ENCODE measurements at regions not wholly inside any gene's neighbourhood (a gene's known extent, or its start where the extent isn't known, plus 50 kb on each side); places are given as distances from the start of the nearest gene placed in this dataset.

DNA sequence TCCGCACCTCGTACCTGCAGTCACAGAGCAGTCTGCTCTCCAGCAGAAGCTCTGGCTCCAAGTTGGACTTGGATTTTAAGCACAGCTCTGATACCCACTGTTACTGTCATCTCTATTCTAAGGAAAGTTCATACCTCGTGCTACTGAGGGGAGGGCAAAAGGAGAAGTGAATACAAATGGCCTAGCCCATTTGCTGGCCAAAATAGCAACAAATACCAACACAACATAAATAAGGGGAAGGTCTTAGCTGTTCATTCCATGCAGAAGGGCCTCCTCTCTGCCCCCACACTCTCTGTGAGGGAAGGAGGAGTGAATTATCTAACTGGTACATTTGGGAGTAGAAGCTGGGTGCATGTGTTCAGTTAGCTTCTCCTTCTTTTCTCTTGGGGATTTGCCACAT, 739.4 kb upstream of the RAB6C start:
- no peak for DNase-seq
- intact Hi-C loops (cut with DNase I): no loop called here

DNA sequence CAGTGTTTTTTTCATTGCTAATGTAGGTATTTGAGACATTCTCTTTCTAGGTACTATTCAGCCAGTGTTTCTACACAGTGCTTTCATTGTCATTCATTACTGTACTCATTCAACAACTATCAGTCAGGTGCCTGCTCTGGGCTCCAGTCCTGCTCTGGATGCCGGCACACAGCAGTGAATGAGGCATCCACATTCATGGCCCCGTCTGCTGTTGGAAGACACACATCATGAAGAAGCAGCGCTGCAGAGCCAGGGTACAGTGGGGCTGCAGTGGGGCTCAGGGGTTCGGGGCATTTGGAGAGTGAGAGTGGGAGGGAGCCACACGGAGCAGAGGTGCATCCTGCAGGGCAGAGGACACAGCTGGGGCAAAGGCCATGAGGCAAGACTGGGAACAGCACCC, 737.2 kb upstream of the RAB6C start:
- DNase-seq: no peak
- intact Hi-C loops (cut with DNase I): no loop called here

DNA sequence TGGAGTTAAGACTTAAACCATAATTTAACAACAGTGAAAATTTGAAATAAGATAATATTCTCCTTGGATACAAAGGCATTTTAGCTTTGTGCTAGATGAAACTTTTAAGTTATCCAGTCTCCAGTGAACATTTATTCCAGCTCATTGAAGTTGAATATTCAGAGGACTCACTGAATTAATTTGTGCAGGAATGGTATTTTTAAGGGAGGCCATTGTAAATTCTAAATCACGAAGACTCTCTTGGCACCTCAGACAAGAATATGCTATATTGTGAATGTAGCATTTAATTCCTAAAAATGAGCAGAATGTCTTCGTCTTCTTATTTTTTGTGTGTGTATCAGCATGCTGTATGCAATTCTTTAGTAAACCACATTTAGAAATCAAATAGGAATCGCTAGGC, 731.7 kb upstream of the RAB6C start:
- no peak for DNase-seq
- intact Hi-C loops (cut with DNase I): no loop called here

DNA sequence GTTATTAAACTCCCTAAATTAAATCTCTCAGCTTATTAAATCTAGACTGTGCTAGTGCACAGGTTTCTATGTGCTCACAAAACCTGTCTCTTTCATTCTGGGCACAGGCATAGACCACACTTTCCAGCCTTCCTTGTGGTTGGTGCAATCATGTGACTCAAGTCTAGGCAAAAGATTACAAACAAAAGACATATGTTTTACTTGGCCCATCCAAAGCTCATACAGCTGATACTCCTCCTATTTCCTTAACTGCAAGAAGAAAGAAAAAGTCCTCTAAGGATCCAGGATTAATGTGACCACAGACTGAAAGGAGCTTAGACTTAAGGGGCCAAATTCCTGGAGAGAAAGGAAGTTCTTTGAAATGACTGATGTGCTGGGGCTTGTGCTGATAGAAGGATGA, 731.3 kb upstream of the RAB6C start:
- DNase-seq: no peak
- intact Hi-C loops (cut with DNase I): no loop called here

DNA sequence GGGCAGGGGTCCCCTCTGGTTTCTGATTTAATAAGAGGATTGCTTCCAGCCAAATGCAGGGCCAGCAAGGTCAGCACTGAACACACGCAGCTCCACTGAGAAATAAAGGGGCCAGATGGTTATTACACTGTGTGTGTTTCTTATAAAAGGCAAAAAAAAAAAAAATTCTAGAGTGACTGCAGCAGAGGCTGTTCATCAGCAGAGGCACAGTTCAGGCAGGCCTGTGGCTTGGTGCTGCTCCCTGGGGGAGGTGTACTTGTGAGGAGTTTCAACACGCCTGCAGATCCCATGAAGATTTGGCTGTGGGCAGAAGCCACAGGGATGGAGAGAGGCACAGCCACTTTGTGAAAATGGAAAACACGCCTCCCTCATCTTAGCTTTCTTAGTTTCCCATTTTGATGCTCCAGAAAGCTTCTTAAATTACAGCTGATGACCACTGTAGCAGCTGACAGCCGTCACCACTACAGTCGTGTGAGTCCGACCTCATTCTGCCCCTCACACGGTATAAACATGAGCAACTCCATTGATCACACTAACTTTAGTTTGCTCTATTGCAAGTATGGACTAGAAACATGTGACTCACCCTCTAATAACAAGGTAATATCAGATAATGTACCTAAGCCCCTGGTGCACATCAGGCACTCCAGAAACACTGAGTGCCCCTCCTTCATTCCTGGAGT, 726.5 kb upstream of the RAB6C start:
- peak in 3 of 10 donors; percentile 57 to 84 (median 72) for DNase-seq
- intact Hi-C loops (cut with DNase I): no loop called here

DNA sequence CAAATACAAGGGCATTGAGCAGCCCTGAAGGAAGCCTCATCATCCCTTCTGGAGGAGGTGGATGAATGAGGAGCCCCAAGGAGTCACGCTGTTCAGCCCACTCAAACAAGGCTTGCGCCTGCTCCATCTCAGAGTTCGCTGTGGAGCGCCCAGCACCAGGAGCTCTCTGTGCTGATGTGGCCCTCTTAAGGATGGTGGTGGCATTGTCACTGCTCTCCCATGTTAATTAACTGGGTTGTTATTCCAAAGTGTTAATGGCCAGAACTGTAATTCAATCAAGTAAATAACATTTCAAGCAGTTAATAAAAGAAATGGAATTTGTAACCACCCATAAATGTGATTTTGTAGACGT, 726.0 kb upstream of the RAB6C start:
- peak in 7 of 10 donors; percentile 32 to 93 (median 65) for DNase-seq
- intact Hi-C loops (cut with DNase I): no loop called here

DNA sequence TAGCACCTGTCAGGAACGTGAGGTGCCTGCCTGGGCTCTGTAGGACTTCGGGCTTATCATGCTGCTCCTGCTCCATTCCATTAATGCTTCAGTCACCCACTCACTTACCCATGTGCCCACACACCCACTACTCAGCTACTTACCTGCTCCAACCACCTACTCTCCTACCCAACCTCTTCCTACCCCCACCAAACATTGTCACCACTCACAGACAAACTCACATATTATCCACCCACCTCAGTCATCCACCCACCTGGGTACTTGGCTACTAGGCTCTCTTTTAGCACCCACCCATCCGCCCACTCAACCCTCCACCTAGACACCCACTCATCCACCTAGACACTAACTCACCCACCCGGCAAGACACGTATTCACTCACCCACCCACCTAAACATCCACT, 724.7 kb upstream of the RAB6C start:
- no peak for DNase-seq
- intact Hi-C loops (cut with DNase I): no loop called here

DNA sequence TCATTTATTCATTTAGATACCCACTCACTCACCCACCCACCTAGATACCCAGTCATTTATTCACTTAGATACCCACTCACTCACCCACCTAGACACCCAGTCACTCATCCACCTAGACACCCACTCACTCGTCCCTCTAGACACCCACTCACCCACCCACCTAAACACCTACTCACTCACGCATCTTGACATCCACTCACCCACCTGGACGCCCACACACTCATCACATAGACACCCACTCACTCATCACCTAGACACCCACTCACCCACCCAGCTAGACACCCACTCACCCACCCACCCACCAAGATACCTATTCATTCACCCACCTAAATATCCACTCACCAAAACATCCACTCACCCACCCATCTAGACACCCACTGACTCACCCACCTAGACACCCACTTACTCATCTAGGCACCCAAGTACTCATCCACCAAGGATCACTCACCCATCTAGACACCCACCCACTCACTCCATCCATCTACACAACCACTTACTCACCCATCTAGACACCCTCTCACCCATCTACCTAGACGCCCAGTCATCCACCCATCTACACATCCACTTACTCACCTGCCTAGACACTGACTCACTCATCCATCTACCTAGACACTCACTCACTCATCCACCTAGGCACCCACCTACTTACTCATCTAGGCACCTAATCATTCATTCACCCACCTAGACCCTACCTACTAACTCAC, 723.7 kb upstream of the RAB6C start:
- intact Hi-C loops (cut with DNase I): no loop called here
- no peak for DNase-seq

DNA sequence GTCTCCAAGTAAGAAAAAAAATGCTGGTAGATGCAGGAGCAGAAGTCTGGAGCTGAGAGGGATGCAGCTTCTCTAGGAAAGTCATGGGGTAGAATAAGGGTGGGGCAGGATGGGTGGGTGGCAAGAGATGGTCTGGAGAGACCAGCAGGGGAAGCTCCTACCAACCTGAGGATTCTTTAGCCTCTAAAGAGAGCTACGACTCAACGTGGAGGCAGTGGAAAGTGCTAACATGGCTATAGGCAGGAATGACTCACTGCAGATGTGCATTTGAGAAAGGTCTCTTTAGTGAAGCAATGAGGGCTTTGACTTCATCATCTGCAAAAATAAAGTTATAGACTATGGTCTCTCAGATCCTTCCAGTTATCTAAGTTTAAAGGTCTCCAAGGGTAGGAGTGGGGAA, 722.8 kb upstream of the RAB6C start:
- DNase-seq: no peak
- intact Hi-C loops (cut with DNase I): no loop called here

DNA sequence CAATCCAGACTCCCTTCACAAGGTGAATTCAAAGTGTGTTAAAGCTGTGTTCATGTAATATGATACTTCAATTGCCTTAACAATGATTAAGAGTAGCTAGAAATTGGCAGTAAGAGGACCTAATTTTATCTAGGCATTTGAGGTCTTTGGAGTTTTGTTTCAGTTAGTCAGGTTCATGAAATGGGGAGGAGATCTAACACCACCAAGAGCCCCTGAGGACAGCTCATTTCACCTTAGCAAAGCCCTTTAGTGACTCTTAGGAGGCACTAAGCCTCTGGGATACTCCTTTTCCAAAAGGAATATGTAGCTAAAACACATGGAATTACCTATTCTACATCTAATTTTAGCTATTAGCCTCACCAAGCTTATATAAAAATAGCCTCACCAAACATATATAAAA, 716.5 kb upstream of the RAB6C start:
- intact Hi-C loops (cut with DNase I): no loop called here
- DNase-seq: no peak

DNA sequence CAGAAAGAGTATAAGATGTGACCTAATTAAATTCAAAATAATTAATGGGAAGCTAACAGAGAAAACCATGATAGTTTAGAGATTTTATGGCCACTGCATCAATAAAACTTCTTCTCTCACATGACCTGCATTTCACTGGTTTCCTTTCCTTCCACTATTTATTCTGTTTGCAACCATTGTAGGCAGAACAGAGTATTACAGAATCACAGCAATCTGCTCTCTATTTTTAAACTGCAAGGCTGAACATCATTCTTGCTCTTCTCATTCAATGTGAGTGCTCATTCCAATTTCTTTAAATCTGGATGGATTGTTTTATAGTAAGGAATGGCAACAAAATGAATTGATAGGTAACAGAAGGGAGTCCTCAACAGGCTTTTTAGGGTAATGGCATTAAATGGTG, 715.5 kb upstream of the RAB6C start:
- DNase-seq: no peak
- intact Hi-C loops (cut with DNase I): no loop called here

DNA sequence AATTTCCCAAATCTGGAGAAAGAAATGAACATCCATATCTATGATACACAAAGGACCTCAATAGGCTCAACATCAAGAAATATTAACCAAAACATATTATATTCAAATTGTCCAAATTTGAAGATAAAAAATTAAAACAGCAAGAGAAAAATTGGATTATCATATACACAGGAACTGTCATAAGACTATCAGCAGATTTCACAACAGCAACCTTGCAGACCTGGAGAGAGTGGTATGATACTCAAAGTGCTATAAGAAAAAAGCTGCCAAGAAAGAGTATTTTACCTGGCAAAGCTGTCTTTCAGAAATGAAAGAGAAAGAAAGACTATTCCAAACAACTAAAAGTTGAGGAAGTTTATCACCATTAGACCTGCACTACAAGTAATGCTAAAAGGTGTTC, 711.9 kb upstream of the RAB6C start:
- intact Hi-C loops (cut with DNase I): no loop called here
- no peak for DNase-seq

DNA sequence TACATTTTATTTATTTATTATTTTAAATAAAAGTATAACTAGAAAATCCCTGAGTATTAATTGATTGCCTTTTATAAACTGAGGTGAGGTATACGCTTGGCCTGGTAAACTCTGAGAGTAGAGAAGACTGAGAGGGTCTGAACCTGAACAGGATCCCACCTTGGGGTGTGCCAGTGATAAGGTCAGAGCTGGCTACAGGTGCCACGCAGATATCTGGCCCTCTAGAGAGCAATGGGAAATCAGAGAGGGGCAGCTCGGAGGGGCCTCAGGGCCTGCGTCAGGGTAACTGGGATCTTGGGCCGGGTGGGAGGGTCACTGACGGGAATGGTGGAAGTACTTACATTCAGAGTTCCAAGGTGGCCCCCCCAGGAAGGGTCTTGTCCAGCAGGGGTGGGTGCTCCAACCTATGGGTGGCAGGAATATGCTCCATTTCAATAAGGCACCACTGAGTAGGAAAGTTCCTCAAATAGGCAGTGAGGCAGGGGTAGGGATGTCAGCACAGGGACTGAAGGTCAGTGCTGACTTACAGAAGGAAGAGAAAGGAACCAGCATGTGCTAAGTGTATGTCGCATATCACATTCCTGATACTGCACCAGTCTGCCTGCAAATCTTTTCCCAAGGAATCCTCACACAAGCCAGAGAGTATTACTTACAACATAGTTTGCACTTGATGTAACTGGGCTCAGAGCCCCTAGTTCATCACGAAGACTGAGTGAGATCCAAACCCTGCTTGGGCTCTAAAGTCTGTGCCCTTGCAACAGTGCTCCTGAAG, 706.0 kb upstream of the RAB6C start:
- intact Hi-C loops (cut with DNase I): no loop called here
- DNase-seq: no peak

DNA sequence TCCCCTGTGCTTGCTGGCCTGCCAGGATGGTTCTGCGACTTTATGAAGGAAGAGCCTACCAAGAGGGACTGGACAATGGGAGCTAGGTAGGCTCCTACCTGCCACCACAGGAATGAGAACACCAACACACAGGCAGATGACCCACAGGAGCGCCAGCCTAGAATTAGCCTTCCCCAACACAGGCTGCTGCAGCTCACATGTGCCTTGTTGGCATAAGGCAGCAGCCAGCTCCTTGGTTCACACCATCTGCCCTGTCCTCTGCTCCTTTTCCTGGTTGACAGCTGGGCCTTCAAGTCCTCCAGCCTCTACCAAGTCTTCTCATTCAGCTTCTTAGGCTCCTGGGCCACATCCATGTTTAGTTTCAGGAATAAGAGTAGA, 705.4 kb upstream of the RAB6C start:
- no peak for DNase-seq
- intact Hi-C loops (cut with DNase I): no loop called here

DNA sequence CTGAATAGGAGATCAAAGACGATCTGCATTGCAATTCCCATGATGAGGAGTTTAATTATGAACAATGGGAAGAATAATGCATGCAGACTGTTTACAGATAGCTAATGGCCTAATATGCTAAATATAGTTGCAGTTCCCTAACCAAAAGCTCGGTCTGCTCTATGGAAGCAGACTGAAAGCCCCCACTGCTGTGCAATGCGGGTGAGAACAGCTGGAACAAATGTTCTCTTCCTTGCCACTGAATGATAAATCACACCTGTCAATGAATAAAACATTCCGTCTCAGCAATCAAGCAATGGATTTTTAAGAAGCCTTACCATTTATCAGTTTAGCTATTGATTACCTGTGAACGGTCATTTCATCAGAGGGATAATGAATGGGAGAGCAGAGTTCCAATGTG, 704.5 kb upstream of the RAB6C start:
- intact Hi-C loops (cut with DNase I): no loop called here
- no peak for DNase-seq

DNA sequence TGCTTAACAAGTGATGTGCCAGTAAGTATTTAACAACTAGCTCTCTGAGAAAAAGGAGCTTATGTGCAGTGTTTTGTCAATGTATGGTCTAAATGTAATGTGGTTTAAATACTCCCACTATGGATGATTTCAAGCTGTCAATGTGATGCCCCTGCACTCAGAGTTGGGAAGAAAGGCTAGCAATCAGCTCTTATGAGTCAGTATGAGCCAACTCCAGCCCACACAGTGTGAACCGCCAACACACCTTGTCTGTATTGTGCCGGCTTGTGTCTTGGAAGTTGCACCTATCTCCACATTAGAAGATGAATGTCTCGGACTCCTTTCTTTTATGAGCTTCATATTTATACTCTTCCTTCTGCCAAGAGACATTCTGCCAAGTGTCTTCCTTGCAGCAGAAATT, 703.8 kb upstream of the RAB6C start:
- DNase-seq: no peak
- intact Hi-C loops (cut with DNase I): no loop called here

DNA sequence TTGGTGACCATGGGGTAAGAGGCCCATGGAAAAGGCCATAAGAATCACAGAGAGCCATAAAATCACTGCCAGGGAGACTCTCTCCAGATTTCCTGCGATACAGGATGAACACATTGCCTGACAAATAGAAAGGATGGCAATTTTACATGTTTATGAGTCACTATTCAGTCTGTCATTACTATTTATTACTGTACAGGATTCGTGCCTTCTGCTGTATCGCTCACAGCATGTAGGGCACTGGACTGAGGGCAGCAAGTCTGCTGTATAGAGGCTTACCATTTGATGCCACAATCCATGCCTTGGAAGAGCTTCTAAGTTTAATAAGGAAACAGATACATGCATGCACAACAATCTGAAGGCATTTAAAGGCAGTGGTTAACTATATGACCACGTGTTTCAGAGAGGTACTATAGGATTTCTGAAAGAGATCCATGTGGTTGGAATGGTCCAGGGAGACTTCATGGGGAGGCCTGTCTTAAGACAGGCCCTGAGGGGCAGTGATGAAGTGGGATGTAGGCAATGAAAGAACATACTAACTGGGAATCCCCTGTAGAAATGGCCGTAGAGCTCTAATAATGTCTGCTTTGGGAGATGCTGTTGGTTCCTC, 702.4 kb upstream of the RAB6C start:
- DNase-seq: no peak
- intact Hi-C loops (cut with DNase I): no loop called here

DNA sequence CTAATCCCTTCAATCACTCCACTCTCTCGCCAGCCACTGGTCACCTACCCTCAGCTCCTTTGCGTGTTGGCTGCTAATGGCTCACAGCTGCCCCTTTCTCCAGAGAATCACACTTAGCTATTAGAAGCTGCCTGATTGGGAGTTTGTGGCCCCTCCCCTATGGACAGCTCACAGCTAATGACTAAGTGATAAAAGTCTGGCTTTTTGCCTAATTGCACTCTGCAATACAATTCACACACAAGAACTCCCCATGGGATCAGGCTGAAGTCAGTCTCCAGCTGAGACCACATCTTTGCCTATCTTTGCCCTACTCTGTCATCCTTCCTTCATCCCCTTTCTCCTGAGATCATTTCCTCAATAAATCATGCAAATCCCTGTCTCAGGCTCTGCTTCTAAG, 701.9 kb upstream of the RAB6C start:
- DNase-seq: no peak

DNA sequence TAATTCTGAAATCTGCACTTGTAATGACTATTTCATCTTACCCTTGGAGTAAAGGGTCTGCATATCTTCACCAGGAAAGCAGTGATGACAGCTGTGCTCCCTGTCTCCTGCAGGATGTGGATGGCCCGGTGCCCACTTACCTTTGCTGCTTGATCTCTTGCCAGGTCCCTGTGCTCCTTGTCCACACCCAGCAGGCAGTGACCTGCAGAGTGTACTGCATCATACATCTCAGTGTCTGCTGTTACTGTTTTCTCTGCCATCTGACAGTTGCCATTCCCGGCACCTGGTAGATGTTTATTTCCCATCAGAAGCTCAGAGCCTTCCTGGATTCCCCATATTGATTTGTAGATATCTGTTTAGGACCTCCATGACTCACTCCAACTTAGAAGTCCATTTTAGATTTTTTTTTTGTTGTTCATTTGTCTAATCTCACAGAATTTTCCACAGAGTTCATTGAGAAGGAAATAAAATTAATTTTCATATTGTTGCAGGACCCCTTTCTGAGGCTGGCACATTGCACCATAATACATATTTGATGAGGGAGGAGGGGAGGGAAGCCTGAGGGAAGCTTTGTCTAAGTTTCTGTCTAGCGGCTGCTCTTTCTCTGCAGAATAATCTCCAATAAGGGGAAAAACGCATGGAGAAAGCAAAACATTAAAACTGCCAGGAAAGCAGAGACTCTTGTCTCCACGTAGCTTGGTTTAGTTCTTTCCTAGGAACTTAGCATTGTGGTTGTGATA, 697.5 kb upstream of the RAB6C start:
- intact Hi-C loops (cut with DNase I): no loop called here
- DNase-seq: no peak

More for the DNA sequence above, 701.9 kb upstream of the RAB6C start:
- intact Hi-C loops (cut with DNase I): no loop called here

DNA sequence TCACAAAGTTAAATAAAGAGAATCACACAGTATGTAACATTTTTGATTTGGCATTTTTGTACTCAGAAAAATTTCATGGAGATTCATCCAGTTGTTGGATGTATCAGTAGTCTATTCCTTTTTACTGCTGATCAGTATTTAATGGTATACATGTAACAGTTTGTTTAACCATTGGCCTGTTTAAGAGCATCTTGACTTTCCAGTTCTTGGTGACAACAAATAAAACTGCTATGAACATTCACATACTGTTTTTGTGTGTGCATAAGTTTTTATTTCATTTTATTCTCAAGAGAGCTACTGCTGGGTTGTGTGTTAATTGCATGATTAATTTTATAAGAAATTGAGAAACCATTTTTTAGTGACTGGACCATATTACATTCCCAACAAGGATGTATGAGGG, 694.5 kb upstream of the RAB6C start:
- DNase-seq: no peak

DNA sequence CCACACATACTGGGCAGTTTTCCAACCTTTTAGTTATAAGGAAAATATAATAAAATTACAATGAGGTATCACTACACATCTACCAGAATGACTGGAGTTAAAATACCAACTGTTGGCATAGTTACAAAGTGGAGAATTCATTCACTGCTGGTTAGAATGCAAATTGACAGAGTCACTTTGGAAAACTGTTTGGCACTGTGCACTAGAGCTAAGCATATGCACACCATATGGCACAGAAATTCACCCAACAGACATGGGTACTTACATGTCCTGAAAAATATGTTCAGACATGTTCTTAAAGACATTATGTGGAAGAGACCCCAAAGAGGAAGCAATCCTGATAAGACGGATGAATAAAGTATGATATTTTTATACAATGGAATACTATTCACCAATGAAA, 686.1 kb upstream of the RAB6C start:
- intact Hi-C loops (cut with DNase I): no loop called here
- DNase-seq: no peak

More for the DNA sequence above, 694.5 kb upstream of the RAB6C start:
- intact Hi-C loops (cut with DNase I): no loop called here

Data from posterior cingulate gyrus (tissue), 11 donors.